GM12873 (cell line): ENCODE measurements at regions not wholly inside any gene's neighbourhood (a gene's known extent, or its start where the extent isn't known, plus 50 kb on each side); places are given as distances from the start of the nearest gene placed in this dataset.

Experiments
- TF ChIP-seq, protein P1 (sequence below): IDR thresholded peaks from 2 replicates; pipeline ENCODE4 v1.5.1; 2012; ENCODE audit warnings: low read depth, mild to moderate bottlenecking, moderate library complexity, low read length, control low read depth; ENCODE audit not compliant: insufficient read depth; ENCODE audit errors: missing control alignments

DNA sequence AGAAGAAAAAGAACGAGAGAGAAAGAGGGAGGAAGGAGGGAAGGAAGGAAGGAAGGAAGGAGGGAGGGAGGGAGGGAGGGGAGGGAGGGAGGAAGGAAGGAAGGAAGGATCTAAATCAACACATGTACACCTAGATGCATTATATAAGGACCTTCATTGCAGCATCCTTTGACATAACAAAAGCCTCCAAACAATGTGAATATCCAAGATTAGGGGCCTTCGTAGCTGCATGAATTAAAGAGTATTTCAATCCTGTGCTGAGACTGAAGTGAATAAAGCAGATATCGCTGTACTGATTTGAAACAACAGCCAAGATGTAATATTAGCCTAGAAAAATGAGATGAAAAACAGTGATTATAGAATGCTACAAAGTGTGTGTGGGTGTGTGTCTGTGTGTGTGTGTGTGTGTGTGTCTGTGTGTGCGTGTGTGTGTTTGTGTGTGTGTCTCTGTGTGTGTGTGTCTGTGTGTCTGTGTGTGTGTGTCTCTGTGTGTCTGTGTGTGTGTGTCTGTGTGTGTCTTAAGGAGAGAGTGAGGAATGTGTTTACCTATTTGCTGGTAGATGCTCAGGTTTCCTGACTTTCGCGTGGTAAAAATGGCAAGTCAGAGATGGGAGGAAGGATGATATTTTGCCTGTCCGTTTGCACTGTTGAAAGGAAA, 129.0 kb upstream of the PTPN1 start:
- TF ChIP-seq, protein P1, sequence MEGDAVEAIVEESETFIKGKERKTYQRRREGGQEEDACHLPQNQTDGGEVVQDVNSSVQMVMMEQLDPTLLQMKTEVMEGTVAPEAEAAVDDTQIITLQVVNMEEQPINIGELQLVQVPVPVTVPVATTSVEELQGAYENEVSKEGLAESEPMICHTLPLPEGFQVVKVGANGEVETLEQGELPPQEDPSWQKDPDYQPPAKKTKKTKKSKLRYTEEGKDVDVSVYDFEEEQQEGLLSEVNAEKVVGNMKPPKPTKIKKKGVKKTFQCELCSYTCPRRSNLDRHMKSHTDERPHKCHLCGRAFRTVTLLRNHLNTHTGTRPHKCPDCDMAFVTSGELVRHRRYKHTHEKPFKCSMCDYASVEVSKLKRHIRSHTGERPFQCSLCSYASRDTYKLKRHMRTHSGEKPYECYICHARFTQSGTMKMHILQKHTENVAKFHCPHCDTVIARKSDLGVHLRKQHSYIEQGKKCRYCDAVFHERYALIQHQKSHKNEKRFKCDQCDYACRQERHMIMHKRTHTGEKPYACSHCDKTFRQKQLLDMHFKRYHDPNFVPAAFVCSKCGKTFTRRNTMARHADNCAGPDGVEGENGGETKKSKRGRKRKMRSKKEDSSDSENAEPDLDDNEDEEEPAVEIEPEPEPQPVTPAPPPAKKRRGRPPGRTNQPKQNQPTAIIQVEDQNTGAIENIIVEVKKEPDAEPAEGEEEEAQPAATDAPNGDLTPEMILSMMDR: no peak

DNA sequence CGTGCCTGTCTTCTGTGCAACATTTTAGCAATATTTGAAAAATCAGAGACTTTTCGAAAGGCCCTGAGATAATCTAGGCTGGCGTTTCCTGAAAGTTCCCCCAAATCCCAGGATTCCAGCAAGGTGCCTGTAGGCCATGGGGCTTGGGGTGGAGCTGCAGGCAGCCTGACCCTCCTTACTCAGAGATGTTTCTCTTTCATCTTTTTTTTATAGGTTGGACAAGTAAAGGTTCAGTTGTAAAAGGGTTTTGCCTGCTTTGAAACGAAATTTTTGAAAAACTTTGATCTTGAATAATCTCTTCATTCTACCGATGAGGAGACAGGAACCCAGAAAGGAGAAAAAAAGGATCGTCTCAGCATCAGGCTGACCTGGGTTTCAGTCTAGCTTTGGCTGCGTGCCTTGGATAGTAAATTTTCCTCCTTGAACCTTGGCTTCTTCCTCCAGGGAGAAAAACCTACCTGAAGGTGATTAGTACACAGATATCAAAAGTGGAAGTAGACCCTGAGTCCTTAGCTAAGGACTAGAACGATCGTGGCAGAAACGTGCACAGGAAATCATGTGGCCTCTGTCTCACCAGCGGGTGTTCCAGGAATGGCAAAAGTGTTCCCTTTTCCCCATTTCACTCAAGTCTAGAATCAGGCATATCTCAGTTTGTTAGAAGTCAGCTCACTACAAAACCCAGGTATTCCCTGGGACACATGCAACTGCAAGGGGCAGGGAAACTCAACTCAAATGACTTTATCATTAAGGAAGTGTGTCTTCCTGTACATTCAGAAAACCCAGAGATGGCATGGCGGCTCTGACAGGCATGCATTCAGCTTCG, 128.2 kb upstream of the PTPN1 start:
- TF ChIP-seq, protein P1: no peak

DNA sequence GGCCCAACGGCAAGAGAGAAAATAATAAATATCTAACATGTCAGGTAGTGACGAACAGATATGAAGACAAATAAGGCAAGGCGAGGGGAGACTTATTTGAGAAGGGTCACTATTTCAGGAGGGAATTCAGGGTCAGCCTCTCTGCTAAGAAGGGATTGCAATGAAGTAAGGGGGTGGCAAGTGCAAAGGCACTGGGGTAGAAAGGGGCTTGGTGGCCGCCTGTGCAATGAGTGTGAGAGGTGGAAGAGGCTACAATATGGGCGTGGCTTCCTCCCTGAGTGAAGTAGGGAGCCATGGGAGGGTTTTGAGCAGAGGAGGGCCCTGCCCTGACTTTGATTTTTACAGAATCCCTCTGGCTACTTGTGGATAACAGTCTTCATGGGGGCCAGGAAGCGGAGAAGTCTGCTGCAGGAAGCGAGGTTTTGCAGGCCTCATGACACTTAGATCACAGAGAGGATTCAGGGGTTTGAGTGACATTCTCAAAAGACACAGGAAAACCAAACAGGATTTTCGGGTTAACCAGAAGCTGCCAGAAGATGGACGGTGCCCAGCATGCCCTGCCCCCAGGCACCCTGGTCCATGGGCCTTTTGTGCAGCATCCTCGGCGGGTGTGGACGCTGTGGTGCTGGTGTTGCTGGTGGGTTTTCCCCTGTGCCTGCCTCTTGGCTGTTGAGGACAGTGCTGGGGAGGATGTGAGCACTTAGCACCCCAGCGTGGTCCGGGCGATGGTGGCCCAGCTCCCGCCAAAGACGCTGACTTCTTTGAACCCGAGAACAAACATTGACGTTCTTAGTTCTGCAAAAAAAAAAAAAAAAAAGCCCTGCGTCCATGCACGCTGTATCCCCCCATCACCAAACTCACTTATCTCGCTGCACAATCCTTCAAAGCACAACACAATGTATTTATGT, 124.2 kb upstream of the PTPN1 start:
- TF ChIP-seq, protein P1: no peak

DNA sequence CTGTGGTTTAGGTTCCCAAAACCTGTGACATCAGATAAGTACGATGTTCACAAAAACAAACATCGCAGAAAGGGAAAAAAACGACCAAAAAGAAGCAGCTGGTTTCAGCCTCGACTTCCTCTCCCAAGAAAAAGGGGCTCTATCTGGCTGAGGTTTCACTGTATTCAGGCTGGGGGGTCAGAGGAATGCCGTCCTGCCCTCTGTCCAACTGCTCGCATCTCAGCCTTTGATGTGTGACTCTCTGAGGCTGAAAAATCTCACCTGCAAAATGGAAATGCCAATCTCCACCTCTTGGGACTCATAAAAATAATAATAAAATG, 123.6 kb upstream of the PTPN1 start:
- TF ChIP-seq, protein P1: no peak

DNA sequence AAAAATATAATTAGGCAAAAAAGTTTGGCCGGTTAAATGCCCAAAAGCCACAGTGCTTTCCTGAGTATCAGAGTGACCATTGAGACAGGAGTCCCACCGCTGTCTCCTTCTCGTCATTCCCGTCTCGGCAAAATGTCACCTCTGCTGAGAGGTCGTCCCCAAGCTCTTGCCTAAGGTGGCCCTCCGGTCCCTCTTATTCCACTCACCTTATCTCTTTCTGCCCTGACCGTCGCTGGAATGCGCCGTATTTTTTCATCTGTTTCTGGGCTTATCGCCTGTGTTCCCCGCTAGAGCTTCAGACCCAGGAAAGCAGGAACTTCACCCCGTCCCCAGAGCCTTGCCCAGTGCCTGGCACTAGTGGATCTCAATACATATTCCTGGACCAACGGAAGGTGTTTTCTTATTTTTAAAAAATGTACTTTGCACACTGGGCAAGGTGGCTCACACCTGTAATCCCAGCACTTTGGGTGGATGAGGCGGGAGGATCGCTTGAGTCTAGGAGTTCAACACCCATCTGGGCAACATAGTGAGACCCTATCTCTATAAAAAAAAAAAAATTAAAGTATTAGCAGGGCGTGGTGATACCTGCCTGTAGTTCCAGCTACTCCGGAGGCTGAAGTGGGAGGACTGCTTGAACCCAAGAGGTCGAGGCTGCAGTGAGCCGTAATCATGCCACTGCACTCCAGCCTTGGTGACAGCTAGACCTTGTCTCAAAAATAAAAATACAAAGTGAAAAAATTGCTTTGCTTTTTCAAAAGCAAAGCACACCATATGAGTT, 122.8 kb upstream of the PTPN1 start:
- TF ChIP-seq, protein P1: no peak

DNA sequence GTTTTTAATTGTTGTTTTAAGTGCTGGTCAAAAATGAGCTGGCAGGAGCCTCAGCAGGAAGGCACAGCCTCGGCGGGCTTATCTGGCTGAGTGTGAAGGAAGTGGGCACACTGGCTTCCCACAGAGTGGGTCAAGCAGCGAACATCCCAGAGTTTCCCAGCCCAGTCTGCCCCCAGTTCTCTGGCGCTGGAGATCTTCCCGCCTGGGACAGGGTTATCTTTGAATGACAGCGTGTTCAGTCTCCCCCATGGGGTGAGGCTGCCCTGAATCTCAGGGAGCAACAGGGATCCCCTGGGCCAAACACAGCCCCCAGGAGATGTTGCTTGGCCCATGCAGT, 122.2 kb upstream of the PTPN1 start:
- TF ChIP-seq, protein P1: no peak
